DMS 273 treated with DMSO at 0.1 percent for 48 hours (cell line): ENCODE measurements at regions not wholly inside any gene's neighbourhood (a gene's known extent, or its start where the extent isn't known, plus 50 kb on each side); places are given as distances from the start of the nearest gene placed in this dataset.
"Not testable (repeated sequence)": the region's sequence is repeated elsewhere in the genome, so short reads cannot be mapped to it uniquely, and the experiment has no call there.

Experiments
- DNase-seq: peaks from one replicate; lab custom pipeline; 2025; lab: John Stamatoyannopoulos, UW

GRCh38 chr1:94362466-94363058 lies 55.6 kb upstream of the ABCD3 start:
- no peak for DNase-seq

- no peak for DNase-seq
These were observed 59.3 kb upstream of the ABCD3 start for GRCh38 chr1:94358630-94359599.

- no peak for DNase-seq
These were observed 60.5 kb upstream of the ABCD3 start for GRCh38 chr1:94357661-94358060.

- DNase-seq, result no peak
These were observed 62.7 kb upstream of the ABCD3 start for GRCh38 chr1:94355485-94355980.

GRCh38 chr1:94351481-94351880 lies 66.7 kb upstream of the ABCD3 start:
- no peak for DNase-seq

- no peak for DNase-seq
These were observed 67.8 kb upstream of the ABCD3 start for GRCh38 chr1:94350350-94350924.

GRCh38 chr1:94349853-94350252 lies 68.3 kb upstream of the ABCD3 start:
- no peak for DNase-seq

GRCh38 chr1:94348386-94348785 lies 69.8 kb upstream of the ABCD3 start:
- not testable (repeated sequence) for DNase-seq

- DNase-seq, result no peak
These were observed 73.0 kb upstream of the ABCD3 start for GRCh38 chr1:94345148-94345721.

- no peak for DNase-seq
These were observed 75.8 kb upstream of the ABCD3 start for GRCh38 chr1:94342416-94342815.

GRCh38 chr1:94339206-94339927 lies 78.8 kb upstream of the ABCD3 start:
- DNase-seq, result no peak

- DNase-seq, result no peak
These were observed 81.2 kb upstream of the ABCD3 start for GRCh38 chr1:94336991-94337390.

- peak; percentile 66 for DNase-seq
These were observed 82.2 kb upstream of the ABCD3 start for GRCh38 chr1:94335950-94336349.

- no peak for DNase-seq
These were observed 82.7 kb upstream of the ABCD3 start for GRCh38 chr1:94335447-94335846.

- DNase-seq, result no peak
These were observed 83.4 kb upstream of the ABCD3 start for GRCh38 chr1:94334764-94335163.

GRCh38 chr1:94332952-94333351 lies 85.2 kb upstream of the ABCD3 start:
- no peak for DNase-seq

GRCh38 chr1:94332516-94332915 lies 85.7 kb upstream of the ABCD3 start:
- DNase-seq, result no peak

- no peak for DNase-seq
These were observed 88.2 kb upstream of the ABCD3 start for GRCh38 chr1:94329986-94330385.

- DNase-seq, result no peak
These were observed 88.9 kb upstream of the ABCD3 start for GRCh38 chr1:94329276-94329675.

- no peak for DNase-seq
These were observed 89.8 kb upstream of the ARHGAP29 start for GRCh38 chr1:94327001-94327690.

- DNase-seq, result no peak
These were observed 88.9 kb upstream of the ARHGAP29 start for GRCh38 chr1:94326329-94326728.
